ENCODE measurements at regions not wholly inside any gene's neighbourhood (a gene's known extent, or its start where the extent isn't known, plus 50 kb on each side); places are given as distances from the start of the nearest gene placed in this dataset.

DNA sequence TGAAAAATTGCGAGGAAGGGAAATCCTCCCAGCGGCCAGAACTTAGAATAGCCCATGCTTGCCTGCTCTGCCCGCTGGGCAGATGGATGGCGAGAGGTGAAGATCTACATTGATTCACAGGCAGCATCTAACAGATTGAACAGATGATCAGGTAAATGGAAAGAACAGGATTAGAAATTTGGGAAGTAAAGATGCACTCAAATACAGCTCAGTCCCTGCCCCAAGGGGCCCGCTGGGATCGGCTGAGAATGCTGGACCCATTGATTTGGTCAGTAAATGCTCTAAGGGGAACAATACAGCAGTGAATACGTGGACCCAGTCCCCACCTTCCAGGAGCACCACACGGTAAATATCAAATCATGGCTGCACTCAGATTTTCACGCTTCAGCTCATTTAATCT lies 248.2 kb downstream of the MATN1 start:
- no TSS peak for BruUV-seq (replicated peaks)
- RAD21 ChIA-PET (ENCODE audit: low non-redundant PET in 1 of 2, low total read pairs in 2 of 2, uncharacterized antibody in 2 of 2, unreplicated experiment in 2 of 2): no interaction called here

More for the DNA sequence above, 248.2 kb downstream of the MATN1 start:
- TF ChIP-seq EZH2 (IDR thresholded peaks at IDR 0.05): no peak
- TF ChIP-seq FOSL1 (IDR thresholded peaks at IDR 0.05; ENCODE audit: low read depth): no peak
- no peak for TF ChIP-seq JUND (IDR thresholded peaks at IDR 0.05)
- no peak for TF ChIP-seq ELF1 (IDR thresholded peaks at IDR 0.05; ENCODE audit: borderline replicate concordance, low read depth)
- TF ChIP-seq POLR2AphosphoS5 (IDR thresholded peaks at IDR 0.05; ENCODE audit: low read depth, low read length): no peak
- no peak for TF ChIP-seq TCF7L2 (IDR thresholded peaks at IDR 0.05; ENCODE audit: borderline replicate concordance, extremely low read depth, insufficient read depth, insufficient read length)
- TF ChIP-seq SIN3A (IDR thresholded peaks at IDR 0.05; ENCODE audit: low read depth): no peak
- TF ChIP-seq, protein P1, sequence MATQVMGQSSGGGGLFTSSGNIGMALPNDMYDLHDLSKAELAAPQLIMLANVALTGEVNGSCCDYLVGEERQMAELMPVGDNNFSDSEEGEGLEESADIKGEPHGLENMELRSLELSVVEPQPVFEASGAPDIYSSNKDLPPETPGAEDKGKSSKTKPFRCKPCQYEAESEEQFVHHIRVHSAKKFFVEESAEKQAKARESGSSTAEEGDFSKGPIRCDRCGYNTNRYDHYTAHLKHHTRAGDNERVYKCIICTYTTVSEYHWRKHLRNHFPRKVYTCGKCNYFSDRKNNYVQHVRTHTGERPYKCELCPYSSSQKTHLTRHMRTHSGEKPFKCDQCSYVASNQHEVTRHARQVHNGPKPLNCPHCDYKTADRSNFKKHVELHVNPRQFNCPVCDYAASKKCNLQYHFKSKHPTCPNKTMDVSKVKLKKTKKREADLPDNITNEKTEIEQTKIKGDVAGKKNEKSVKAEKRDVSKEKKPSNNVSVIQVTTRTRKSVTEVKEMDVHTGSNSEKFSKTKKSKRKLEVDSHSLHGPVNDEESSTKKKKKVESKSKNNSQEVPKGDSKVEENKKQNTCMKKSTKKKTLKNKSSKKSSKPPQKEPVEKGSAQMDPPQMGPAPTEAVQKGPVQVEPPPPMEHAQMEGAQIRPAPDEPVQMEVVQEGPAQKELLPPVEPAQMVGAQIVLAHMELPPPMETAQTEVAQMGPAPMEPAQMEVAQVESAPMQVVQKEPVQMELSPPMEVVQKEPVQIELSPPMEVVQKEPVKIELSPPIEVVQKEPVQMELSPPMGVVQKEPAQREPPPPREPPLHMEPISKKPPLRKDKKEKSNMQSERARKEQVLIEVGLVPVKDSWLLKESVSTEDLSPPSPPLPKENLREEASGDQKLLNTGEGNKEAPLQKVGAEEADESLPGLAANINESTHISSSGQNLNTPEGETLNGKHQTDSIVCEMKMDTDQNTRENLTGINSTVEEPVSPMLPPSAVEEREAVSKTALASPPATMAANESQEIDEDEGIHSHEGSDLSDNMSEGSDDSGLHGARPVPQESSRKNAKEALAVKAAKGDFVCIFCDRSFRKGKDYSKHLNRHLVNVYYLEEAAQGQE (IDR thresholded peaks at IDR 0.05; ENCODE audit: low read depth): no peak
- TF ChIP-seq, protein P2, sequence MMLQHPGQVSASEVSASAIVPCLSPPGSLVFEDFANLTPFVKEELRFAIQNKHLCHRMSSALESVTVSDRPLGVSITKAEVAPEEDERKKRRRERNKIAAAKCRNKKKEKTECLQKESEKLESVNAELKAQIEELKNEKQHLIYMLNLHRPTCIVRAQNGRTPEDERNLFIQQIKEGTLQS (IDR thresholded peaks at IDR 0.05): no peak
- no peak for TF ChIP-seq CBX3 (IDR thresholded peaks at IDR 0.05; ENCODE audit: low read depth)
- TF ChIP-seq SRF (IDR thresholded peaks at IDR 0.05; ENCODE audit: low read depth): no peak
- no peak for TF ChIP-seq SP1 (IDR thresholded peaks at IDR 0.05; ENCODE audit: low read depth)
- TF ChIP-seq CEBPB (IDR thresholded peaks at IDR 0.05; ENCODE audit: low read depth): no peak
- no peak for TF ChIP-seq EZH2phosphoT487 (IDR thresholded peaks at IDR 0.05; ENCODE audit: borderline replicate concordance)
- no peak for TF ChIP-seq EGR1 (IDR thresholded peaks at IDR 0.05; ENCODE audit: low read depth)
- DNase-seq (ENCODE audit: low read depth, low spot score) (no peak), ATAC-seq (no peak)
- Histone ChIP-seq H3K36me3 (ENCODE audit: control insufficient read depth in 1 of 2, insufficient read depth in 2 of 2, low read length in 2 of 2) (no peaks in the 10 kb centered on the region), H3K9me2 (ENCODE audit: insufficient read depth) (no peaks in the 10 kb centered on the region), H3K4me3 (replicated peaks in 1 of 2; ENCODE audit: low read depth in 1 of 2, low read length in 2 of 2) (no peak overlapping the region), H3K9ac (ENCODE audit: low read length) (no peak overlapping the region), H3K4me2 (ENCODE audit: low read length) (no peak overlapping the region), H3K4me1 (ENCODE audit: control insufficient read depth in 1 of 2, insufficient read depth in 2 of 2, low read length in 2 of 2) (no peaks in the 10 kb centered on the region), H2AFZ (ENCODE audit: low read depth, low read length, poor library complexity, severe bottlenecking) (no peak overlapping the region), H3K27ac (ENCODE audit: low read depth, low read length) (no peak overlapping the region), H4K20me1 (ENCODE audit: insufficient read depth) (no peaks in the 10 kb centered on the region), H3K79me2 (ENCODE audit: insufficient read depth, low read length) (no peaks in the 10 kb centered on the region), H3K27me3 (ENCODE audit: insufficient read depth, low read length) (peaks cover 16% of the 10 kb centered on the region), H3K9me3 (ENCODE audit: control insufficient read depth in 1 of 2, insufficient read depth in 1 of 2, low read depth in 1 of 2, low read length in 2 of 2) (no peaks in the 10 kb centered on the region)
- intact Hi-C loops (cut with micrococcal nuclease): no loop called here
- CTCF ChIA-PET: interaction anchor here (0.7 kb wide), 1 partner anchor 9 kb away, joined by 3 read pairs; no protein-coding TSS in a partner anchor
- POLR2A ChIA-PET: no interaction called here

All from HCT116 (cell line).